Ramos (cell line): ENCODE measurements at regions not wholly inside any gene's neighbourhood (a gene's known extent, or its start where the extent isn't known, plus 50 kb on each side); places are given as distances from the start of the nearest gene placed in this dataset.
"Not testable (repeated sequence)": the region's sequence is repeated elsewhere in the genome, so short reads cannot be mapped to it uniquely, and the experiment has no call there.

ENCODE experiments used
- in situ Hi-C: fragments of 300-500 bp; cut with MboI; formaldehyde crosslinking; loops from one replicate; pipeline ENCODE4 v1.14.3; 2022; ENCODE audit warnings: low sequenced_read_pairs; ENCODE audit not compliant: unreplicated experiment

DNA sequence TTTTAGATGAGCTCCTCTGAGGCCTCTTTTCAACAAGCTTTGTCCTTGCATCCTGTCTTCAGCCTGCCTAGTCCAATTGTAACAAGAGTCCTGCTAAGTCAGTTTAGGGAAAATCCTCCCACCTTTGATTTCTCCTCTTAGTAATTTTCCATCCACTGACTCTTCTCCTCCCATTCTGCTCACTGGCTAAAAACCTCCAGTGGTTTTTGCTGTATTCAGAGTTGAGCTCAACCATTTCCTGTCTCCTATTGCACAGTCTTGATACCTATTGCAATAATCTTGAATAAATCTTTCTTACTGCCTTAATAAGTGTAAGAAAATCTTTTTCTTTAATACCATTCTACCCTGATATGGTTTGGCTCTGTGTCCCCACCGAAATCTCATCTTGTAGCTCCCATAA lies 117.8 kb upstream of the ENPP6 start:
- in situ Hi-C loops: no loop called here

GRCh38 chr4:184333446-184333845 lies 115.8 kb upstream of the ENPP6 start:
- in situ Hi-C loops: not testable (repeated sequence)

DNA sequence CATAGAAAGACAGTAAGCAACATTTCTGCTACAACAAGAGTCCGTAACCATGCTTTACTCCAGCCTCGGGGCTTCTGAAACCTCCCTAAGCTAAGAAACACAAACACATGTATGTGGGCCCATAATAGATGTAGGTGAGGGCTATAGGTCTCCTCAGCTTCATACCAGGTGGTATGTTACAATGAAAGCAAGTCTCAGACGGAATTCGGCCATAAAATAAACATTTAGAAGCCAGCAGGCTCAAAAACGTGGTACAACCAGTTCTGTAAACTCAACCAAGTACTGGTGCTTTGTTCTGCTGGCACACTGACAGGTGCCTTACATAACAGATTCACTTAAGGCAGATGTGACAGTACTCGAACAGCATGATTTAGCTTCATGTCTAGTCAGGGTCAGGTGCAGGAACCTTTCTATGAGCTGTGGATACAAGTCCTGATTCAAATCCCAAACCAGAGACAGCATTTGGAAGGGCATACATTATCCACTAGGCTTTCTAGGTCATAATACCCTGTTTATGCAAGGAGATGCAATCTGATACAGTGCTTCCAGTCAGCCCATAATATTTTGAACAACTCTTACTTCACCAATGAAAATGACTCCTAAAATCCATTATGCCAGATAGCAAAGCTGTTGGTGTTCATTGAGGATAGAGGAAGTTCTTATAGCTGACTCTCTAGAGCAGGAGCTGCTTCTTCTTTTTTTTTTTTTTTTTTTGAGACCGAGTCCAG lies 113.8 kb upstream of the ENPP6 start:
- in situ Hi-C loops: no loop called here

DNA sequence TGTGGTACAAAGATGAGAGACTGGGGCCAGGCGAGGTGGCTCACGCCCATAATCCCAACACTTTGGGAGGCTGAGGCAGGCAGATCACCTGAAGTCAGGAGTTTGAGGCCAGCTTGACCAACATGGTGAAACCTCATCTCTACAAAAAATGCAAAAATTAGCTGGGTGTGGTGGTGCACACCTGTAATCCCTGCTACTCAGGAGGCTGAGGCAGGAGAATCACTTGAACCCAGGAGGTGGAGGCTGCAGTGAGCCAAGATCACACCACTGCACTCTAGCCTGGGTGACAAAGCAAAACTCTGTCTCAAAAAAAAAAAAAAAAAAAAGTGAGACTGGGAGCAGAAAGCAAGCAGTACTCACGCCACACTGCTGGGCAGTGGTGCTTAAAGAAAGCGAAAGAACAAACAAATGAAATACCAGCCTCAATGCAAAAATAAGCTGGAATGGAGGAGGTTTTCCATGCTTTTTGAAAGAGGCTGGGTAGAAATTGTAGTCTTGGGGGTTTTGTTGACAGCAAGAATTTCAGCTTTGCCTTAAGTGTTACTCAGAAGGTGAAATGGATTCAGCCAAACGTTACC lies 112.9 kb upstream of the ENPP6 start:
- in situ Hi-C loops: not testable (repeated sequence)

DNA sequence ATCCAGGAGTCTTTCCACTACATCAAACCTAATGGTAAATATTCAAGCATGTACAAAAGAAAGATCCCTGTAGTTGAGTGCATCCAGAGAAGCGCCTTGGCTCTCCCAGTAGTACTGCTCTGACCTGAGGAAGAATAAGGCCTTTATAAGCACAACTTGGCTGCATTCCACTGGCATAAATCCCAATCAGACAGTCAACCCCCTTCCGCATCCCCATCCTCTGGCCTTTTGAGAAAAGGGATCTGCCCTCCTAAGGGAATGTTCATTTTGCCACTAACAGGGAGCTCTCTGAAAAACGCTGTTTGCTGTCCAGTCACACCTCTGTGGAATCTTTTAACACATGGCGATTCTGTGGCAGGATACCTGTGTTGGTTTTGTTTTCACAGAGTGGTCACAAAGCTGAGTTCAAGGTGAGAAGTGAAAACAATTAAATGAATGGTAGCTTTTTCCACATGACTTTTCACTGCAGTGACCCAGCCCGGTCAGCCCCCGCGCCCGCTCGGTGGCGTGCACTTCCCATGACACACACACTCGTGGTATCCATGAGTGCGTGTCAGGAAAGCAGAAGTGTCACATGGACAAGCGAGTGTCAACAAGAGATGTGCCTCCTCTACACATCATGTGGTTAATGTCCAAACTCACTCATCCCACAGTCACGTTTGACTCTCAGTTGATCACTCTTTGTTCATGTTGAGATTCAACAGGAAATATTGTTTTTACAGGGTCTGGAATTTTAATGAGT lies 112.2 kb upstream of the ENPP6 start:
- in situ Hi-C loops: no loop called here

DNA sequence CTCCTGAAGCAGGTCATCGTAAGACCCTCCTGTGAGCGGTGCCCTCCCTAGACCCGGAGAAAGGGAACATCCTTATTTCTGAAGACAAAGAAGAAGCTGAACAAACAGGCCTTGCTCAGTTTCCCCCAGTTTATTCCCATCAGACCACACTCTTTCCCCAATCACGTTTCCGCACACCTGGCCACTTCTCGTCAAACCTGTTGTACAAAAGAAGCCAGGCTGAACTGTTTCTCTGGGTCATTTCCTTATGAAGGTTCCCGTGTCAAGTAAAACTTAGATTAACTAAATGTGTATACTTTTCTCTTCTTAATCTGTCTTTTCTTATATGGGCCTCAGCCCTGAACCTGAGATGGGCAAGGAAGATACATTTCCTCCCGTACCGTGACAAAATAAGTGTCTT lies 111.6 kb upstream of the ENPP6 start:
- in situ Hi-C loops: no loop called here

GRCh38 chr4:184328022-184328736 lies 110.5 kb upstream of the ENPP6 start:
- in situ Hi-C loops: no loop called here

- in situ Hi-C loops: no loop called here
These were observed 107.3 kb upstream of the ENPP6 start for GRCh38 chr4:184324939-184325477.

GRCh38 chr4:184322328-184323025 lies 104.8 kb upstream of the ENPP6 start:
- in situ Hi-C loops: no loop called here

DNA sequence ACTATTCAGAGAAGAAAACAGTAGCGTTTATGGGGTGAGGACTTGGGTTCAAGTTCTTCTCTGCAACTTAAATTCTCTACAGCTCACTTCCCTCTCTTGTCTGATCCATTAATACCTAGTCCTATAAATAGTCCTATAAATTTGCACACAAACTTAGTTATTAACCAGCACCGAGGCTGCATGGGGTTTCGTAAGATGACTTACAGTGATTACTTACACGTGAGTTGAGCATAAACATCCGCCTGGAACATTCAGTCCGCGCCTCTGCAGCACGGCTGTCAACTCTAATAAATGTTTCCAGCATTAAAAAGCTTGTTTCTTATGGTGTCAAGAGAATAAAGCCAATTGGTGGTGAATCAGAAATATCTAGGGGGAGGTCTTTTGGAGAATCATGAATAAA lies 103.0 kb upstream of the ENPP6 start:
- in situ Hi-C loops: no loop called here

- in situ Hi-C loops: no loop called here
These were observed 101.2 kb upstream of the ENPP6 start for GRCh38 chr4:184318852-184319251.

DNA sequence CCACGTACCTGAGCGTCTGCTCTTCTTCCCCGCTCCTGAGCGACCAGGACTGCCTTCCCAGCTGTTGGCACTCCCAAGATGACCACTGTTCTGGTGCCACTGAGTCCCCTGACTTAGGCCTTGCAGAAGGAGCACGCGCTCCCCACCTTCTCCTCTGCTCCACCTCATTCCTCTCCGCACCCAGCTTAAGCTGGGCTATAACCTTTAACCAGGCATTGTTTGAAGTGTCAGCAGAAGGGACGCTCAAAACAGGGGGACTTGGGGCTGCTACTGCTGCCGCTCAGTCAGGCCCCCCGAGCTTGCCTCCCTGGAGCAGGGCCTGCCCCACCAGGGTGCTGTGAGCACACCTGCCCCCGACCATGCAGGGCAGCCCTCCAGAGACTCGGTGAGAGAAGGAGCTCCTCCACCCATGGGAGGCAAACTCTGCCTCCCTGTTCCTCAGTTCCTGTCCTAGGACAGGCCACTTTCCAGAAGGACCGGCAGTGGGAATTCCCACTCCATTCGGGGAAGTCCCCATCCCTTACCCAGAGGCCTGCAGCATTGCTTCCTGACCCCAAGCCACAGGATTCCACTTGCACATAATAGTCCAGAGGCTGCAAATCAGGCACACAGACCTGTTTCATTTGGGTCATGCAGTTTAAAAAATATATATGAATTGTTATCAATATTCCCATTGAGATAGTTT lies 99.7 kb upstream of the ENPP6 start:
- in situ Hi-C loops: no loop called here

DNA sequence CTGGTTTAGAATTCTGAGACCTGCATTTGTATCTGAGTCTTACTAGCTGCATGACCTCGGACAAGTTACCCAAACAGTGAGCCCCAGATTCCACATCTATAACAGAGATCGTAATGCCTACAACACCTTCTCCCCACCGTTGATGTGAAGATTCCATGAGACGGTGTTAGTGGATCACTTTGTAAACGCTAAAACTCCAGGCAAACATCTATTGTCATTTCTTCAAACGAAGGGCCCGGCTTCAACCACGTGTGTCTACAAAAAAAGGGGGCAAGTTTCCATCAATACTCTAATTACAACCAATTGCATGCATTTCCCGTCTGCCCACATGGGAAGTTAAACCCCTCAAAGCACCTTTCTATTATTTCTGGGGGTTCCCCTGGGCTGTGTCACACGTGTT lies 99.1 kb upstream of the ENPP6 start:
- in situ Hi-C loops: no loop called here

- in situ Hi-C loops: no loop called here
These were observed 98.1 kb upstream of the ENPP6 start for GRCh38 chr4:184315675-184316359.

GRCh38 chr4:184313702-184314659 lies 96.3 kb upstream of the ENPP6 start:
- in situ Hi-C loops: no loop called here

DNA sequence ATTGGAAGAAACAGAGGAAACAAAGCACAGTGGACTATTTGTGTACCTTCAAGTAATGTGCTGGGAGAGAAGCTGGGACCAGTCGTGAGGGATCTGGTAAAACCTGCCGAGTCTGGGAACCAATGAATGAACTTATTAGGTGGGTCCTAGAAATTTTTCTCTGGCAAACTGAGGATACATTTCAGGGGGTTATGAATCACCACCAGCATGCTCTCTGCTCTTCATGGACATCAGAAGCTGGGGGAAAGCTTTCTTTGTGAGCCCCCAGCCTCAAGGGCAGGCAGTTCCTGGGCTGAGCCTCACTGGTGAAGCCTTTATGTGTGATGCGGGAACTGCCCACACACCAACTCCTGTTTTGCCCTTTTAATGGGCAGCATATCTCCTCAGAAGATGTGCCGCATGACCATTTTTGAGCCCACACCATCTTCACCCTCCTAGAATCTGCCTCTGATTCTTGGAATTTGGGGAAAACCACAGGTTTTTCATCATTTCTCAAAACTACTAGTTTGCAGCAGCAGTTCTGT lies 95.4 kb upstream of the ENPP6 start:
- in situ Hi-C loops: no loop called here

DNA sequence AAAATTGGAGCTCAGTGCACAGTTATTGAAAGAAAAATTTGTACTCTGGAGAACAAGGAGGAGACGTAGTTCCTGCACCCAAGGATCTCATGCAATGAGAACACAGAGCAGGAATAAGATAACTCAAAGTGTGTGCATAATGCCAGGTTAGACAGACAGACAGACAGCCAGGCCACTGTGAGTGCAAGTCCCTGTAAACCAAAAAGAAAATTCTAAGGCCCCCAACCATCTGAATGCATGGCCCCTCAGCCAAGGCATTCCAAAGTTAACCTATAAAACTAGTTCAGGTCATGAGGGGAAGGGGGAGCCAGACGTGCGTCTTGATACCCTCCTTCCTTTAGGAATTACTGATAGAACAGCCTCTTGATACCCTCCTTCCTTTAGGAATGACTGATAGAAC lies 94.5 kb upstream of the ENPP6 start:
- in situ Hi-C loops: no loop called here
